ENCODE measurements at regions not wholly inside any gene's neighbourhood (a gene's known extent, or its start where the extent isn't known, plus 50 kb on each side); places are given as distances from the start of the nearest gene placed in this dataset.

GRCh38 chr4:174579421-174579820 lies 57.1 kb upstream of the HPGD start:
- TF ChIP-seq POLR2A (IDR thresholded peaks at IDR 0.05) (no peak), CTCF (IDR thresholded peaks at IDR 0.05) (no peak)

All from right lobe of liver (tissue), 4 donors.